Lower leg skin (tissue), 4 donors: ENCODE measurements at regions not wholly inside any gene's neighbourhood (a gene's known extent, or its start where the extent isn't known, plus 50 kb on each side); places are given as distances from the start of the nearest gene placed in this dataset.

Source experiments
- DNase-seq, 2 donors: peaks; one replicate each; pipeline ENCODE4 v3.0.0-alpha.2; 2019; ENCODE audit warnings: low spot score in 2 of 2
- H3K4me3 ChIP-seq: fragments of 200-600 bp; sonication (generic); 2 replicates; pipeline ENCODE4 v1.5.1; 2017; ENCODE audit warnings: mild to moderate bottlenecking, low read depth; ENCODE audit not compliant: poor library complexity, severe bottlenecking
- CTCF ChIP-seq, 3 donors: fragments of 450-650 bp; IDR thresholded peaks; one replicate each; pipeline ENCODE4 v1.5.1; 2016; ENCODE audit warnings: antibody characterized with exemption in 3 of 3, mild to moderate bottlenecking in 3 of 3, moderate library complexity in 2 of 3
- POLR2A ChIP-seq, 2 donors: fragments of 450-650 bp; IDR thresholded peaks; one replicate each; pipeline ENCODE4 v1.6.1; 2016 to 2017; ENCODE audit warnings: antibody characterized with exemption in 2 of 2, mild to moderate bottlenecking in 1 of 2, moderate library complexity in 1 of 2
- WGBS, 2 donors: methylation state at CpG; one replicate each; pipeline ENCODE4 v1.1.5; 2018; 5-methylcytosine and 5-hydroxymethylcytosine counted together
- intact Hi-C: fragments of 100-400 bp; cut with DNase I; formaldehyde crosslinking; loops from one replicate; pipeline ENCODE4 v1.15.0; 2023; ENCODE audit warnings: low total_unique reads

DNA sequence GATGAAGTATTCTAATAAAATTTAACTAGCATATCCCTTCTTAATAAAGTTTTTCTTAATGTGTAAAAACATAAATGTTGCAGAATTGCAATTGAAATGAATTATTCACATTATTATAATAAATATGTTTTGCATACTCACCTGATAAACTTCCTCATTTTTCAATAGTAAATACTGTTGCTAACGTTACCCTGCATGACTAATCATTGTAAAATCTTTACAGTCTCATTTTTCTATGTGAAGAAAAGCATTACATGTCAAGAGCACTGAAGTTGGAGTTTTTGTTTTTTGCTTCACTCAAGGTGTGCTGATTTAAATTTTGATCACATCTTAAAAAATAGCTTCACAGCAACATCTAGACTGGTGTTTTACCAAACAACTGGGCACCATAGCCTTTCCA is 157.2 kb upstream of the CDH18 start:
- 32 to 35% methylated on average over 1 of the region's 1 CpG for WGBS, 2 donors
- DNase-seq = no peak
- TF ChIP-seq POLR2A (IDR thresholded peaks at IDR 0.05) = no peak
- TF ChIP-seq CTCF (IDR thresholded peaks at IDR 0.05) = no peak
- intact Hi-C loops = no loop called here
- no peak overlapping the region for H3K4me3 ChIP-seq

GRCh38 chr5:20129501-20129900 is 141.5 kb upstream of the CDH18 start:
- WGBS, 2 donors = 85 to 87% methylated on average over 3 of the region's 3 CpGs
- intact Hi-C loops = no loop called here
- DNase-seq = no peak

DNA sequence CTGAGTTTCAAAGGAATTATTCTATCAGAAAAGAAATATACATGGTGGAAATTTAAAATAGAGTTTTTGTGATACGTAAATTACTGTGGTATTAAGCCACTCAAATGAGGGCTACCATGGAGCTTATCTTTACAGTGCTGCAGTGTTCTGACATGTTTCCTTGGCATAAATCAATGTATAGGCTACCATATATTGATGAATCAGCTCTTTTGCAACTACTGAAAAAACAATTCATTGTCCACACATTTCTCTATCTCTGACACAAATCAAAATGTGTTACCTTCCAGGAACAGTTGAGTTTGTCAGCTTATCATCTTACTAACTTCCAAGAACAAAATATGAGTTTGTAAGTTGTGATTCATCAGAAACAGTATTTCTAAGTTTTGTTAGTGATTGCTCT is 140.3 kb upstream of the CDH18 start:
- 95% methylated on average over 1 of the region's 1 CpG for WGBS, 2 donors
- TF ChIP-seq CTCF (IDR thresholded peaks at IDR 0.05) (no peak), POLR2A (IDR thresholded peaks at IDR 0.05) (no peak)
- intact Hi-C loops = no loop called here
- no peak for DNase-seq
- H3K4me3 ChIP-seq = no peak overlapping the region

More at GRCh38 chr5:20129501-20129900, 141.5 kb upstream of the CDH18 start:
- H3K4me3 ChIP-seq = no peak overlapping the region
- no peak for TF ChIP-seq POLR2A (IDR thresholded peaks at IDR 0.05)
- TF ChIP-seq CTCF (IDR thresholded peaks at IDR 0.05) = no peak

DNA sequence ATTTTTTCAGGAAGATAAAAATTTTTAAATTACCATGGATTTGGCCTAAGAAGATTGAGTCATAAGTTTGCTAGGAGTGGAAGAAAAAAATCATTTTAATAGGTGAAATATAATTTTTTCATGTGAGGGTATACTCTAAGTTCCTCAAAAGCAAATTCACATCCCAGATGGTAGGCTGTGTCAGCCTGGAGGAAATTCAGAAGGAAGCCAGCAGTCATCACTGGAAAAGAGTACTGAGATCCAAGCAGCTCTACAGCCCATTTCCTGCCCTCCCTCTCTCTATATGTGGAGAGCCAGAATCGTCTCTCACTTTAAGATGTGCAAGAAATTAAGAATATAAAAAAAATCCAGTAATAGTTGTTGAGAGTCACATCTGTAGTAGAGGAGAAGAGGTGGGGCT is 126.5 kb upstream of the CDH18 start:
- no peak overlapping the region for H3K4me3 ChIP-seq
- intact Hi-C loops = no loop called here
- TF ChIP-seq CTCF (IDR thresholded peaks at IDR 0.05) = no peak
- no peak for TF ChIP-seq POLR2A (IDR thresholded peaks at IDR 0.05)
- no peak for DNase-seq
- 36% methylated on average over 1 of the region's 1 CpG for WGBS, 2 donors

GRCh38 chr5:20113931-20114330 is 125.9 kb upstream of the CDH18 start:
- TF ChIP-seq CTCF (IDR thresholded peaks at IDR 0.05) (no peak), POLR2A (IDR thresholded peaks at IDR 0.05) (no peak)
- intact Hi-C loops = no loop called here
- WGBS, 2 donors = 78 to 96% methylated on average over 4 of the region's 4 CpGs
- no peak for DNase-seq
- H3K4me3 ChIP-seq = no peak overlapping the region

DNA sequence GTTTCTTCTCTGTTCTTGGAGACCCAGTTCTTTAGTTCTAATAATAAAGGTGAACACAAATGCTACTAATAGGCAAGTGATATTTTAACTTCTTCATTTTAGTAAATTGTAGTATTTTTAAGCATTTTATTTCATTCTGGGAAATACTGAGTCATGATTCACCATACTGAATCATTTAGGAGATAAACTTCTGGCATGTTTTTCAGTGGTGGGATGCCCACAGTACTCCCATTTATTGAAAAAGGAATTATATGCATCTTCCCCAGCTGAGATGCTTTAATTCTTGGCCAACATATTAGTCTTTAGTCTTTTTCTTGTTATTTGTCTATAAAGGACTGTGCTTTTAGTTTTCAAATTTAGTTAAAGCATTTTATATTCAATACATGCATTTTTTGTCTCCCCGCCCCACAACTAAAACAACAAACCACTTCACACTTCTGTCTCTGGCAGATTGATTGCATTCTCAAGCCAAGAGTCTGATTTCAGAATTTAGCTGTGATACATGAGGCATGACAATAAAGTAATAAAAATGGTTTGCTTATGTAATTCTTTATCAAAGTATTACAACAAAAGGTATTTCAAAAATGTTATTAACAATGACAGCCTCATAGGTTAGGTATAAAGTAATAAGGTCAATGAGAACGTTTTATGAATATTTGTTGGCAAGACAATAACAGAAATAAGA is 125.2 kb upstream of the CDH18 start:
- no peak for DNase-seq
- WGBS, 2 donors = 44 to 50% methylated on average over 2 of the region's 2 CpGs
- TF ChIP-seq CTCF (IDR thresholded peaks at IDR 0.05) (no peak), POLR2A (IDR thresholded peaks at IDR 0.05) (no peak)
- intact Hi-C loops = no loop called here
- H3K4me3 ChIP-seq = no peak overlapping the region
